LNCAP (cell line): ENCODE measurements at regions not wholly inside any gene's neighbourhood (a gene's known extent, or its start where the extent isn't known, plus 50 kb on each side); places are given as distances from the start of the nearest gene placed in this dataset.

Source experiments
- CTCF ChIP-seq: fragments of 450-650 bp; IDR thresholded peaks from 2 replicates; pipeline ENCODE4 v1.5.1; 2017; ENCODE audit warnings: mild to moderate bottlenecking

- TF ChIP-seq CTCF, result no peak
These were observed 284.9 kb downstream of the PCDH7 start for GRCh38 chr4:31005037-31005436.

GRCh38 chr4:31007858-31008257 lies 287.7 kb downstream of the PCDH7 start:
- no peak for TF ChIP-seq CTCF

- no peak for TF ChIP-seq CTCF
These were observed 289.8 kb downstream of the PCDH7 start for GRCh38 chr4:31009926-31010325.

- TF ChIP-seq CTCF, result no peak
These were observed 295.0 kb downstream of the PCDH7 start for GRCh38 chr4:31015123-31015522.

- no peak for TF ChIP-seq CTCF
These were observed 296.3 kb downstream of the PCDH7 start for GRCh38 chr4:31016322-31017061.

GRCh38 chr4:31020363-31020762 lies 300.2 kb downstream of the PCDH7 start:
- no peak for TF ChIP-seq CTCF

- TF ChIP-seq CTCF, result no peak
These were observed 300.8 kb downstream of the PCDH7 start for GRCh38 chr4:31021008-31021407.

DNA sequence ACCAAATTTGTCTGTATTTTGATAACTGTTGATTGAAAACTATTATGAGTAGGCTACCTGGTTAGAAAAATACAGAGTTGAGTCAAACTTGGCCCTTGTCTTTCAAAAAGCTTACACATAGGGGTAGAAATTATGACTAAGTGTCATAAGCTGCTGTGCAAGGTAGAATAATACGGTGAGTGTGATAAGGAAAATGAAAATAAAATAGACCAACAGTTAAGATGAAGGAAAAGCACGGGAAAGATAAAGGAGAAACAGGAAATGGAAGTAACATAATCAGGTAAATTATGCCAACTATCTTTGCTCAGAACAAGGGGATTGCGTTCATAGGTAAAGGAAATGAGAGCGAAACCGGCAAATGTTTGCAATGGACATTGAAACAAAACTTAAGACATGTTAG lies 302.5 kb downstream of the PCDH7 start:
- TF ChIP-seq CTCF, result no peak
